ENCODE measurements at regions not wholly inside any gene's neighbourhood (a gene's known extent, or its start where the extent isn't known, plus 50 kb on each side); places are given as distances from the start of the nearest gene placed in this dataset.

- no peaks in the 10 kb centered on the region for H4K20me1 ChIP-seq (replicated peaks; ENCODE audit: control insufficient read depth, insufficient read depth, low read length)
- ATAC-seq (no peak), FAIRE-seq (peak; percentile 77), DNase-seq (ENCODE audit: extremely low read depth in 1 of 4, low spot score in 3 of 4) (no peak)
- H3K9ac ChIP-seq (ENCODE audit: insufficient read depth in 1 of 2, low read depth in 2 of 2, low read length in 2 of 2) = 0 out of 4 replicates have a peak overlapping the region, but pooled peaks of 1 of the 2 experiments have one; percentile 66
- no peaks in the 10 kb centered on the region for H3K9me3 ChIP-seq (replicated peaks; ENCODE audit: control insufficient read depth, insufficient read depth, low read depth, low read length)
- H3K4me2 ChIP-seq (ENCODE audit: insufficient read depth, low read length) = peak overlapping the region; percentile 45; the same call in 1 of the 2 replicates
- H3K4me3 ChIP-seq = no peak overlapping the region
- H3K27ac ChIP-seq (ENCODE audit: extremely low read depth, low read depth, low read length) = no peak overlapping the region
- H3K9me1 ChIP-seq (ENCODE audit: control insufficient read depth, insufficient read depth, low read length) = no peaks in the 10 kb centered on the region
- no TSS peak for BruUV-seq (replicated peaks)
- peaks cover 24 to 40% of the 10 kb centered on the region in 2 experiments; a peak in 4 of 5 replicates for H3K4me1 ChIP-seq (replicated peaks in 1 of 2; ENCODE audit: control insufficient read depth in 2 of 2, insufficient read depth in 2 of 2, low read length in 2 of 2)
- H2AFZ ChIP-seq (ENCODE audit: low read depth, low read length) = peak overlapping the region; percentile 86
- intact Hi-C loops (cut with micrococcal nuclease) (loop anchor here (1.0 to 10.0 kb wide), 8 partner anchors 49 to 356 kb away; partner anchors contain the start of gene SNAPC5), in situ Hi-C loops (cut with MboI) (loop anchor here (10.0 kb wide), 1 partner anchor 256 kb away; no protein-coding TSS in a partner anchor)
- 11% methylated on average over 6 of the region's 6 CpGs for WGBS (ENCODE audit: insufficient coverage, low coverage, missing lambda C conversion rate)
- H3K36me3 ChIP-seq (ENCODE audit: control insufficient read depth, insufficient read depth, low read length) = no peaks in the 10 kb centered on the region
- ChIA-PET POLR2A (interaction anchor here (0.8 to 2.3 kb wide), 6 partner anchors 8 to 354 kb away, joined by 3 to 6 read pairs (median 4); no protein-coding TSS in a partner anchor), CTCF (ENCODE audit: low intra/inter-chr PET ratio) (interaction anchor here (1.1 to 6.1 kb wide), 4 partner anchors 53 to 247 kb away, joined by 4 to 37 read pairs (median 12); no protein-coding TSS in a partner anchor)
- TF ChIP-seq YY1 (IDR thresholded peaks at IDR 0.05; ENCODE audit: borderline replicate concordance in 1 of 3, control insufficient read depth in 1 of 3, extremely low read depth in 1 of 3, insufficient read depth in 3 of 3, insufficient read length in 1 of 3, insufficient replicate concordance in 2 of 3, low read depth in 1 of 3, low read length in 2 of 3) (peak in 1 of 3 experiments; percentile 81), LARP7 (IDR thresholded peaks at IDR 0.05) (no peak), TFAM (CRISPR knock-in tag; conservative IDR thresholded peaks at IDR 0.05) (no peak), POU5F1 (IDR thresholded peaks at IDR 0.05; ENCODE audit: borderline replicate concordance, low read depth, low read length, partially characterized antibody) (no peak), ZNF780A (CRISPR knock-in tag; IDR thresholded peaks at IDR 0.05) (no peak), FOXK2 (conservative IDR thresholded peaks at IDR 0.05 in 1 of 2, IDR thresholded peaks at IDR 0.05 in 1 of 2; ENCODE audit: low read depth in 2 of 2) (no peak), NCOA4 (IDR thresholded peaks at IDR 0.05; ENCODE audit: partially characterized antibody) (no peak), HCFC1 (IDR thresholded peaks at IDR 0.05; ENCODE audit: low read depth, low read length) (no peak), HNRNPLL (IDR thresholded peaks at IDR 0.05; ENCODE audit: low read depth, low read length, poor library complexity, severe bottlenecking) (no peak), GABPB1 (CRISPR knock-in tag; IDR thresholded peaks at IDR 0.05) (no peak), SMAD4 (CRISPR knock-in tag; conservative IDR thresholded peaks at IDR 0.05) (peak; percentile 61; the same call in 1 of the 2 replicates), HNRNPUL1 (IDR thresholded peaks at IDR 0.05; ENCODE audit: low read length) (no peak)
- no peaks in the 10 kb centered on the region for H3K27me3 ChIP-seq (ENCODE audit: control insufficient read depth in 2 of 2, insufficient read depth in 2 of 2, low read length in 2 of 2)
- no peaks in the 10 kb centered on the region for H3K79me2 ChIP-seq (ENCODE audit: control insufficient read depth, insufficient read depth, low read length)
These were observed 148.9 kb downstream of the SMAD6 start for GRCh38 chr15:66850996-66851310.
